HG03565 (cell line): ENCODE measurements at regions not wholly inside any gene's neighbourhood (a gene's known extent, or its start where the extent isn't known, plus 50 kb on each side); places are given as distances from the start of the nearest gene placed in this dataset.
"Not testable (repeated sequence)": the region's sequence is repeated elsewhere in the genome, so short reads cannot be mapped to it uniquely, and the experiment has no call there.

Experiments used
- ATAC-seq: cut with Tn5 transposase; IDR thresholded peaks from one replicate; pipeline ENCODE4 v1.9.1; 2021; ENCODE audit warnings: mild to moderate bottlenecking, moderate library complexity; ENCODE audit not compliant: unreplicated experiment

GRCh38 chrX:54615109-54615508, 85.1 kb downstream of the GNL3L start:
- ATAC-seq = no peak

GRCh38 chrX:54633641-54634040, 103.6 kb downstream of the GNL3L start:
- ATAC-seq = no peak

GRCh38 chrX:54639018-54639345, 109.0 kb downstream of the GNL3L start:
- no peak for ATAC-seq

- ATAC-seq = peak; percentile 95
Measured at GRCh38 chrX:54639346-54640102, 109.5 kb downstream of the GNL3L start.

- ATAC-seq = no peak
Measured at GRCh38 chrX:54640103-54640690, 110.2 kb downstream of the GNL3L start.

- no peak for ATAC-seq
Measured at GRCh38 chrX:54640736-54641135, 110.7 kb downstream of the GNL3L start.

GRCh38 chrX:54641530-54641929, 111.5 kb downstream of the GNL3L start:
- ATAC-seq = no peak

- ATAC-seq = not testable (repeated sequence)
Measured at GRCh38 chrX:54647607-54648006, 117.6 kb downstream of the GNL3L start.

- ATAC-seq = no peak
Measured at GRCh38 chrX:54659547-54659946, 129.5 kb downstream of the GNL3L start.

GRCh38 chrX:54675762-54676161, 122.3 kb downstream of the ITIH6 start:
- ATAC-seq = no peak

- no peak for ATAC-seq
Measured at GRCh38 chrX:54695231-54695630, 102.8 kb downstream of the ITIH6 start.

GRCh38 chrX:54695816-54696487, 102.1 kb downstream of the ITIH6 start:
- peak; percentile 94 for ATAC-seq
